Fibroblast of villous mesenchyme (primary cell): ENCODE measurements at regions not wholly inside any gene's neighbourhood (a gene's known extent, or its start where the extent isn't known, plus 50 kb on each side); places are given as distances from the start of the nearest gene placed in this dataset.

Source experiments
- DNase-seq: peaks from one replicate; pipeline ENCODE4 v3.0.0-alpha.2; 2010; ENCODE audit warnings: low read depth
- H3K4me3 ChIP-seq: 2 replicates; pipeline ENCODE4 v1.5.1; 2011; ENCODE audit warnings: low read depth, mild to moderate bottlenecking, low read length
- TF ChIP-seq, protein P1 (sequence below): IDR thresholded peaks from 2 replicates; pipeline ENCODE4 v1.5.1; 2012; ENCODE audit warnings: low read depth, mild to moderate bottlenecking, low read length; ENCODE audit not compliant: insufficient read depth

DNA sequence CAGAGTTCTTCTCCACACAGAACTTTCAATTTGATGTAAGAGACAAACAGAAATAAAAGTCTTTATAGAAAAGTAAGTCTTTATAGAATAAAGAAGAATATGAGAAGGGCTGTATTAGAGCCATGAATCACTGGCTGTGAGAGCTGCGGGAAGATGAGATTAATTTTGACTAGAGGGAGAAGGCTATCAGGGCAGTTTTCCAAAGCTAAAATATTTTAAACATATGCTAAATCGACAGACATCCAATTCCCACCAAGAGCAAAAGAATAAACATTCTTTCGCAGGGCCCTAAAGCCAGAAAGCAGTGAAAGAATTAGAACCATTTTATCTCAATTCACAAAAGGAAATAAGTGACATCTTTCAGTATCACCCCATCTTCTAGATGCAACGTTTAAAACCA is 208.3 kb upstream of the MAP3K1 start:
- DNase-seq = no peak
- TF ChIP-seq, protein P1, sequence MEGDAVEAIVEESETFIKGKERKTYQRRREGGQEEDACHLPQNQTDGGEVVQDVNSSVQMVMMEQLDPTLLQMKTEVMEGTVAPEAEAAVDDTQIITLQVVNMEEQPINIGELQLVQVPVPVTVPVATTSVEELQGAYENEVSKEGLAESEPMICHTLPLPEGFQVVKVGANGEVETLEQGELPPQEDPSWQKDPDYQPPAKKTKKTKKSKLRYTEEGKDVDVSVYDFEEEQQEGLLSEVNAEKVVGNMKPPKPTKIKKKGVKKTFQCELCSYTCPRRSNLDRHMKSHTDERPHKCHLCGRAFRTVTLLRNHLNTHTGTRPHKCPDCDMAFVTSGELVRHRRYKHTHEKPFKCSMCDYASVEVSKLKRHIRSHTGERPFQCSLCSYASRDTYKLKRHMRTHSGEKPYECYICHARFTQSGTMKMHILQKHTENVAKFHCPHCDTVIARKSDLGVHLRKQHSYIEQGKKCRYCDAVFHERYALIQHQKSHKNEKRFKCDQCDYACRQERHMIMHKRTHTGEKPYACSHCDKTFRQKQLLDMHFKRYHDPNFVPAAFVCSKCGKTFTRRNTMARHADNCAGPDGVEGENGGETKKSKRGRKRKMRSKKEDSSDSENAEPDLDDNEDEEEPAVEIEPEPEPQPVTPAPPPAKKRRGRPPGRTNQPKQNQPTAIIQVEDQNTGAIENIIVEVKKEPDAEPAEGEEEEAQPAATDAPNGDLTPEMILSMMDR = no peak
- no peak overlapping the region for H3K4me3 ChIP-seq

DNA sequence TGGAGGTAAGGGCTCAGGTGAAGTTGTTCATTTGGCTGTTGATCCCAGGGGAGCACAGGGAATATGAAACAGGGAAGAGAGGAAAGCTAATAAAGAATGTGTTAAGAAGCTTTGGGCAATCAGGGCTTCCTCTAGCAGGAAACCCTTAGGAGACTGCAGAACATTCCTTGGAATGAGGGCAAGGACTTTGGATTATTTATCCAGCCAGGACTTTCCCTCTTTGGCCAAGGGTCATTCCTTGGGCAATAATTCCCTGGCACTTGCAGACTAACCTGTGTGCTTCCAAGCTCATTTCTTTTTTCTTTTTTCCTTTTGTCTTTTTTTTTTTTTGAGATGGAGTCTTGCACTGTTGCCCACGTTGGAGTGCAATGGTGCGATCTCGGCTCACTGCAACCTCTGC is 209.2 kb upstream of the MAP3K1 start:
- no peak overlapping the region for H3K4me3 ChIP-seq
- TF ChIP-seq, protein P1 = no peak
- DNase-seq = no peak

DNA sequence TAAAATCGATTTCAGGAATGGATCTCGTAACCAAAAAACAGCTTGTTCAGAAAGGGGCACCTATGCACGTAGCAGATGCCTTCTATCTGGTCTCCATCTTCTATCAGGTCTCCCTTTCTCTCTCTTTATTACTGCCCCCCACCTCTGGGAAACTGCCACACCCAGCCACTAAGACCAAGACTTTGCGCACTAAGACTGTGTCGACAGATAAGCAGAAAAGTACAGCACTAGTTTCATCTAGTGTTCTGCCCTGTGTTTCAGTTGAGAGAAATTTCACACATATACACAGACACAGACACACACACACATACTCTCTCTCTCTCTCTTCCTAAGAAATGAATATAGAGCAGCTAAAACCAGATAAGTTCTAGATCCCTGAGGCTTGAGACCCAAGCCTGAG is 210.1 kb upstream of the MAP3K1 start:
- TF ChIP-seq, protein P1 = no peak
- no peak for DNase-seq
- no peak overlapping the region for H3K4me3 ChIP-seq

DNA sequence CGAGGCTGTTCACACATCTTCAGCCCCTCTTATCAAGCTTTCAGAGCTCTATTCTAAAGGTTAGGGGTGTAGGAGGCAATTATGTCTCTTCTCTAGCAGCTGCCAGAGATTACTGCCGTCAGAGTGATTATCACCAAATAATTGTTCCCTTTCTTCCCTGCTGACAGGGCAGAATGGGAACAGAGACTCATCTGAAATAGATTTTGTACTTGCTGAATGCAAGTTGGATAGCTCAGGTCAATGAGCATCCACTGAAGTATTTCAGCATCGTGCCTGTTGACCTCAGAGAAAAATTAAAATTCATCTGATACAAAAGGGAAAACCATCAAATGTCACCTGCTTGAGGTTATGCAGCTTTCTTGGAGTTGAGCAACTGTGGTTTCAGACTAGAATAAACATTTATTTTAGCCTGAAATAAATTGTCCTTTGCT is 213.7 kb upstream of the MAP3K1 start:
- DNase-seq = peak; percentile 61
- TF ChIP-seq, protein P1 = no peak
- no peak overlapping the region for H3K4me3 ChIP-seq

DNA sequence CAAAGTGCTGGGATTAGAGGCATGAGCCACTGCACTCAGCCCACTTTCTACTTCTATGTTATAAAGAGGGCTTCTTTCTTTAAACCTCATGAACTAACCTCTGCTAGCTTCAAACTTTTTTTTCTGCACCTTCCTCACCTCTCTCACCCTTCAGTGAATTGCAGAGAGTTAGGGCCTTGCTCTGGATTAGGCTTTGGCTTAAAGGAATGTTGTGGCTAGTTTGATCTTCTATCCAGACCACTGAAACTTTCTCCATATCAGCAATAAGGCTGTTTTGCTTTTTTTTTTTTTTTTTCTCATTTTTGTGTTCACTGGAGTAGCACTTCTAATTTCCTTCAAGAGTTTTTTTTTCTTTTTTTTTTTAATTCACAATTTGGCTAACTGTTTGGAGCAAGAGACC is 216.4 kb upstream of the MAP3K1 start:
- no peak overlapping the region for H3K4me3 ChIP-seq
- DNase-seq = peak; percentile 42
- TF ChIP-seq, protein P1 = no peak

DNA sequence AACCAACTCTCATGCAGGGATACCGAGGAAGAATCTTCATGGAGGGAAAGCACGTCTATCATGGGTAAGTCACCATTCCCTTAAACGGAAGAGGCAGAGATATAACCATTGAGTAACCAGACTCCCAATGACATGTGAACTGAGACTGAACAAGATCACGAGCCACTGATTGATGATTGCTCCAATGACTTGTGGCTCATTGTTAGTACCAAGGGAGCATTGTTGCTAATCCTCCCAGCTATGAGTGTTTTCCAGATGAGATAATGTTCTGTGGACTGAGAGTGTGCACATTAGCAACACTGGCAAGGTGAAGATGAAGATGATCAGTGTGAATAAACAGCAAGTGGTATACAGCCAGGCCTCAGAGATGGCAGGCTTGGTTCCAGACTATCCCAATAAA is 219.2 kb upstream of the MAP3K1 start:
- no peak overlapping the region for H3K4me3 ChIP-seq
- TF ChIP-seq, protein P1 = no peak
- DNase-seq = no peak

DNA sequence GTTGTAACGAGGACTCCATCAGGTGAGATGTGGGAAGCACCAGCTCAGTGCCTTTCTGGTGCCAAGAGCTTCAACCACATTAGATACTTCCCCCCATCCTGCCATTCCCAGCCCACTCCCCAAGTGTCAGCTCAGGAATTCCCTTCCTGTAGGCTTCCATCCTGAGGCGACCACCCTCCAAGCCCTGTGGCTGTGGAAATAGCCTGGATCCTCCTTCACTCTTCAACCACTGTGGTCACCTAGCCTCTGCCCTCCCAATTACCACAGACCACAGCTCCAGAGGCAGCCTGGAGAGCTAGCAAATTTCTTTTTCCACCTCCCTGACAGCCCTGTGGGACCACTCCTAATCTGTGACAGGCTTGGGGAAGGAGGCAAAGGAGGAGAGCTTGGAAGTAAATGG is 219.8 kb upstream of the MAP3K1 start:
- DNase-seq = peak; percentile 10
- no peak overlapping the region for H3K4me3 ChIP-seq
- TF ChIP-seq, protein P1 = no peak
